ENCODE measurements at regions not wholly inside any gene's neighbourhood (a gene's known extent, or its start where the extent isn't known, plus 50 kb on each side); places are given as distances from the start of the nearest gene placed in this dataset.
A peak's percentile ranks its signal among the peaks of the same experiment; 100 is the strongest.

- no peak overlapping the region for H3K27ac Mint-ChIP-seq (ENCODE audit: unreplicated experiment)
- DNase-seq (ENCODE audit: low read depth, low spot score): no peak
- TF ChIP-seq CTCF (conservative IDR thresholded peaks at IDR 0.05): no peak
- no peaks in the 10 kb centered on the region for H3K9me3 Mint-ChIP-seq
- H3K4me3 Mint-ChIP-seq: no peak overlapping the region
- H3K27me3 Mint-ChIP-seq (ENCODE audit: low read depth): peaks cover 2% of the 10 kb centered on the region
- H3K36me3 Mint-ChIP-seq (ENCODE audit: low read depth): no peaks in the 10 kb centered on the region
- H3K4me1 Mint-ChIP-seq: peaks cover 54% of the 10 kb centered on the region
Observed at GRCh38 chr11:130526846-130527245, 78.4 kb downstream of the ADAMTS15 start.

GRCh38 chr11:130527636-130528297 is 79.3 kb downstream of the ADAMTS15 start:
- no peaks in the 10 kb centered on the region for H3K36me3 Mint-ChIP-seq (ENCODE audit: low read depth)
- DNase-seq (ENCODE audit: low read depth, low spot score): no peak
- H3K9me3 Mint-ChIP-seq: no peaks in the 10 kb centered on the region
- H3K27me3 Mint-ChIP-seq (ENCODE audit: low read depth): peaks cover 2% of the 10 kb centered on the region
- TF ChIP-seq CTCF (conservative IDR thresholded peaks at IDR 0.05): no peak
- no peak overlapping the region for H3K4me3 Mint-ChIP-seq
- H3K27ac Mint-ChIP-seq (ENCODE audit: unreplicated experiment): peak overlapping the region; percentile 76
- H3K4me1 Mint-ChIP-seq: peaks cover 46% of the 10 kb centered on the region

GRCh38 chr11:130528298-130529261 is 80.1 kb downstream of the ADAMTS15 start:
- DNase-seq (ENCODE audit: low read depth, low spot score): no peak
- H3K9me3 Mint-ChIP-seq: no peaks in the 10 kb centered on the region
- H3K27me3 Mint-ChIP-seq (ENCODE audit: low read depth): peaks cover 2% of the 10 kb centered on the region
- H3K4me1 Mint-ChIP-seq: peaks cover 49% of the 10 kb centered on the region
- no peaks in the 10 kb centered on the region for H3K36me3 Mint-ChIP-seq (ENCODE audit: low read depth)
- peak overlapping the region; percentile 76 for H3K27ac Mint-ChIP-seq (ENCODE audit: unreplicated experiment)
- TF ChIP-seq CTCF (conservative IDR thresholded peaks at IDR 0.05): no peak
- no peak overlapping the region for H3K4me3 Mint-ChIP-seq

GRCh38 chr11:130529366-130529765 is 80.9 kb downstream of the ADAMTS15 start:
- no peak for DNase-seq (ENCODE audit: low read depth, low spot score)
- H3K27ac Mint-ChIP-seq (ENCODE audit: unreplicated experiment): no peak overlapping the region

GRCh38 chr11:130531061-130531460 is 82.6 kb downstream of the ADAMTS15 start:
- Mint-ChIP-seq H3K36me3 (ENCODE audit: low read depth) (no peaks in the 10 kb centered on the region), H3K9me3 (no peaks in the 10 kb centered on the region), H3K4me3 (no peak overlapping the region), H3K27me3 (ENCODE audit: low read depth) (peaks cover 2% of the 10 kb centered on the region), H3K4me1 (peaks cover 54% of the 10 kb centered on the region), H3K27ac (ENCODE audit: unreplicated experiment) (no peak overlapping the region)
- no peak for TF ChIP-seq CTCF (conservative IDR thresholded peaks at IDR 0.05)
- DNase-seq (ENCODE audit: low read depth, low spot score): no peak

More at GRCh38 chr11:130529366-130529765, 80.9 kb downstream of the ADAMTS15 start:
- no peak overlapping the region for H3K4me3 Mint-ChIP-seq
- TF ChIP-seq CTCF (conservative IDR thresholded peaks at IDR 0.05): no peak
- H3K9me3 Mint-ChIP-seq: no peaks in the 10 kb centered on the region
- peaks cover 52% of the 10 kb centered on the region for H3K4me1 Mint-ChIP-seq
- no peaks in the 10 kb centered on the region for H3K36me3 Mint-ChIP-seq (ENCODE audit: low read depth)
- H3K27me3 Mint-ChIP-seq (ENCODE audit: low read depth): peaks cover 2% of the 10 kb centered on the region
